Fibroblast of lung (primary cell): ENCODE measurements at regions not wholly inside any gene's neighbourhood (a gene's known extent, or its start where the extent isn't known, plus 50 kb on each side); places are given as distances from the start of the nearest gene placed in this dataset.
A peak's percentile ranks its signal among the peaks of the same experiment; 100 is the strongest.

Experiments
- DNase-seq, 2 donors: peaks; one replicate each; pipeline versions ENCODE4 v3.0.0 to v3.0.0-alpha.2; 2010; ENCODE audit warnings: low read depth in 2 of 2
- H2AFZ ChIP-seq: 2 replicates; pipeline ENCODE4 v1.5.1; 2012; ENCODE audit warnings: low read length, control low read depth, inconsistent platforms
- H3K27ac ChIP-seq: 2 replicates; pipeline ENCODE4 v1.5.1; 2011; ENCODE audit warnings: low read length, control low read depth; ENCODE audit not compliant: insufficient read depth
- H3K27me3 ChIP-seq: 2 replicates; pipeline ENCODE4 v1.5.1; 2011; ENCODE audit warnings: mild to moderate bottlenecking, low read length; ENCODE audit not compliant: control insufficient read depth, insufficient read depth
- H3K36me3 ChIP-seq: 2 replicates; pipeline ENCODE4 v1.5.1; 2011; ENCODE audit warnings: low read length; ENCODE audit not compliant: control insufficient read depth, insufficient read depth
- H3K4me1 ChIP-seq: 2 replicates; pipeline ENCODE4 v1.5.1; 2011; ENCODE audit warnings: low read length; ENCODE audit not compliant: control insufficient read depth, insufficient read depth; ENCODE audit errors: extremely low read depth
- H3K4me2 ChIP-seq: 2 replicates; pipeline ENCODE4 v1.5.1; 2011; ENCODE audit warnings: low read length, control low read depth; ENCODE audit not compliant: insufficient read depth; ENCODE audit errors: extremely low read depth
- H3K4me3 ChIP-seq, 4 experiments: fragments of 200-600 bp in 1 of 4; sonication (generic) in 1 of 4; replicated peaks in 1 of 4; 2 replicates each; pipeline ENCODE4 v1.5.1; 2011 to 2016; ENCODE audit warnings: low read length in 4 of 4, low read depth in 3 of 4, mild to moderate bottlenecking in 3 of 4, control low read depth in 2 of 4, inconsistent platforms in 1 of 4, mixed read lengths in 1 of 4; ENCODE audit not compliant: insufficient read depth in 1 of 4; ENCODE audit errors: control extremely low read depth in 1 of 4
- H3K79me2 ChIP-seq: 2 replicates; pipeline ENCODE4 v1.5.1; 2012; ENCODE audit warnings: mild to moderate bottlenecking, low read length, inconsistent platforms; ENCODE audit not compliant: control insufficient read depth, insufficient read depth
- H3K9ac ChIP-seq: 2 replicates; pipeline ENCODE4 v1.5.1; 2011; ENCODE audit warnings: mild to moderate bottlenecking, low read length, control low read depth; ENCODE audit not compliant: insufficient read depth
- H3K9me3 ChIP-seq: 2 replicates; pipeline ENCODE4 v1.5.1; 2012; ENCODE audit warnings: low read depth, low read length; ENCODE audit not compliant: control insufficient read depth, insufficient read depth
- H4K20me1 ChIP-seq: 2 replicates; pipeline ENCODE4 v1.5.1; 2011; ENCODE audit warnings: low read length; ENCODE audit not compliant: control insufficient read depth, insufficient read depth; ENCODE audit errors: extremely low read depth
- CTCF ChIP-seq, 2 donors: IDR thresholded peaks in 1 of 2; conservative IDR thresholded peaks in 1 of 2; 1 replicate in 1 of 2; 2 replicates in 1 of 2; pipeline ENCODE4 v1.5.1; 2011 to 2012; ENCODE audit warnings: low read length in 2 of 2, control low read depth in 1 of 2, inconsistent platforms in 1 of 2, low read depth in 1 of 2, mild to moderate bottlenecking in 1 of 2
- EZH2 ChIP-seq: IDR thresholded peaks from 2 replicates; pipeline ENCODE4 v1.5.1; 2012; ENCODE audit warnings: low read length, control low read depth, mild to moderate bottlenecking; ENCODE audit errors: missing control alignments

GRCh38 chr5:106530150-106530549, 1140.6 kb downstream of the EFNA5 start:
- H3K9me3 ChIP-seq: no peaks in the 10 kb centered on the region
- H3K9ac ChIP-seq: no peak overlapping the region
- DNase-seq: peak in 1 of 2 donors; percentile 12
- no peaks in the 10 kb centered on the region for H3K36me3 ChIP-seq
- H4K20me1 ChIP-seq: no peaks in the 10 kb centered on the region
- H2AFZ ChIP-seq: no peak overlapping the region
- no peak overlapping the region for H3K27ac ChIP-seq
- TF ChIP-seq CTCF (conservative IDR thresholded peaks at IDR 0.05 in 1 of 2, IDR thresholded peaks at IDR 0.05 in 1 of 2; ENCODE audit: low read depth in 1 of 2, low read length in 2 of 2) (no peak), EZH2 (no peak)
- no peaks in the 10 kb centered on the region for H3K27me3 ChIP-seq
- no peaks in the 10 kb centered on the region for H3K79me2 ChIP-seq
- no peak overlapping the region for H3K4me2 ChIP-seq
- no peaks in the 10 kb centered on the region for H3K4me1 ChIP-seq
- no peak overlapping the region for H3K4me3 ChIP-seq

GRCh38 chr5:106525438-106525837, 1145.3 kb downstream of the EFNA5 start:
- H3K4me1 ChIP-seq: no peaks in the 10 kb centered on the region
- no peaks in the 10 kb centered on the region for H3K79me2 ChIP-seq
- H3K9ac ChIP-seq: no peak overlapping the region
- no peaks in the 10 kb centered on the region for H3K9me3 ChIP-seq
- H2AFZ ChIP-seq: no peak overlapping the region
- H3K36me3 ChIP-seq: no peaks in the 10 kb centered on the region
- no peak overlapping the region for H3K4me2 ChIP-seq
- DNase-seq: no peak
- H3K27ac ChIP-seq: no peak overlapping the region
- TF ChIP-seq EZH2: no peak
- no peaks in the 10 kb centered on the region for H4K20me1 ChIP-seq
- no peaks in the 10 kb centered on the region for H3K27me3 ChIP-seq
- H3K4me3 ChIP-seq: no peak overlapping the region

- DNase-seq: no peak
- Histone ChIP-seq H3K79me2 (no peaks in the 10 kb centered on the region), H3K4me2 (no peak overlapping the region), H3K27me3 (no peaks in the 10 kb centered on the region), H3K36me3 (no peaks in the 10 kb centered on the region), H2AFZ (no peak overlapping the region), H4K20me1 (no peaks in the 10 kb centered on the region), H3K4me1 (no peaks in the 10 kb centered on the region), H3K9ac (no peak overlapping the region), H3K27ac (no peak overlapping the region), H3K9me3 (no peaks in the 10 kb centered on the region), H3K4me3 (no peak overlapping the region)
- TF ChIP-seq EZH2 (no peak), CTCF (conservative IDR thresholded peaks at IDR 0.05 in 1 of 2, IDR thresholded peaks at IDR 0.05 in 1 of 2; ENCODE audit: low read depth in 1 of 2, low read length in 2 of 2) (no peak)
Observed at GRCh38 chr5:106523852-106524251, 1146.9 kb downstream of the EFNA5 start.
